Fibroblast of skin of back (primary cell): ENCODE measurements at regions not wholly inside any gene's neighbourhood (a gene's known extent, or its start where the extent isn't known, plus 50 kb on each side); places are given as distances from the start of the nearest gene placed in this dataset.
A peak's percentile ranks its signal among the peaks of the same experiment; 100 is the strongest.
"Not testable (repeated sequence)": the region's sequence is repeated elsewhere in the genome, so short reads cannot be mapped to it uniquely, and the experiment has no call there.

Experiments
- DNase-seq: peaks from one replicate; pipeline ENCODE4 v3.0.0-alpha.2; 2013

DNA sequence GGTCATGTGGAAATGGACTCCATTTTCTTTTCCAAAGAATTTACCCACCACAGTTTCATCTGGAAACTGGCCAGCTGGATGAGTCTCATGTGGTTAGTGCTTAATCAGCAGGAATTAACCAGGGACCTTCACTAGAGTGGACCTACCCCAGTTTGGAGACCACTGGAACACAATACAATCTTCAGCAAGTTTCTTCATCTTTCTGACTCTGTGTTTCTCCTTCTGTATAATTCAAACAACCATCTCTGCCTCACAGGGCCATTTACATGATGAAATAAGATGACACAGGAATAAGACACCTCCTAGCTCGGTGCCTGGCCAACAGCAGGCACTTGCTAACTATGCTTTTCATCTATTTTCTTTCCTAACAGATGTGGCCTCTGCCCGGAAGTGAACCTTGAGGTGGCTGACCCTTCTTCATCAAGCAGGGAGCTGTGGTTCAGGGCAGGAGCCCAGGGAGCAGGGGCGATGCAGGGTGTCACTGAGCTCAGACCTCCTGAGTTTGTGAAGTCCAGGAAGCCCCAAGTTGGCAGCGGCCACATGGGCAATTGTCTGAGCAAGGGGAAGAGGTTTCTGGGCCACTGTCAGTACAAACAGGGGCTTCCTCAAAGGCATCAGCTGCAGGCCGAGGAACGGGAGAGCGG, 98.8 kb downstream of the SOD2 start:
- DNase-seq: peak; percentile 75

DNA sequence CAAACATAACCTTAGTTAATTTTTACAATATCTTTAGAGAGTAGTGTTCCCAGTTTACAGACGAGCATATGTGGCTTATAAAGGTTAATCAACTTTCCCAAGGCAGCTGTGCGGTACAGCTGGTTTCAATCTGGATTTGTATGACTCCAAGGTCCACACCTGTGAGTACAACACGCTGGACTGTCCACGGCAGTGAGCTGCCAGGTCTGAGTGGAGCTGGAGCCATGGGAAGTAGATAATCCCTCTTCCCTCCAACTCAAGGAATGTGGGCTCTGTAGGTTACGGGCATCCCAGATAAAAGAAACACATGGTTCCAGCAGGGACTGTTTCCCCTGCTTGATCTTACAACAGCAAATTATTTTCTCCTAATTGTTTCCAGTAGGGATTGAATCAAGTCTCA, 102.2 kb downstream of the SOD2 start:
- DNase-seq: no peak

DNA sequence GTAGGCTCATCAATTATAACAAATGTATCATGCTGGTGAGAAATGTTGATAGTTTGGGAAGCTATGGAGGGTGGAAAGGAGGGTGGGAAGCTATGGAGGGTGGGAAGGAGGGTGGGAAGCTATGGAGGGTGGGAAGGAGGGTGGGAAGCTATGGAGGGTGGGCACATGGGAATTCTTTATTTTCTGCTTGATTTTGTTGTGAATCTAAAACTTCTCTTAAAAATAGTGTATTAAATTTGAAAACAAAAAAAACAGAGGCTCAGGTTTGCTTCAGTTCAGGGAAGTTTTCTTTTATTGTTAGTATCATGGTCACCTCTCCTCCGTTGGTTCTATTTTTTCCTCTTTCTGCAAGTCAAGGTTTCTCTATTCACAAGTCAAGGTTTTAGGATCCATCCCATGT, 106.4 kb downstream of the SOD2 start:
- DNase-seq: no peak

DNA sequence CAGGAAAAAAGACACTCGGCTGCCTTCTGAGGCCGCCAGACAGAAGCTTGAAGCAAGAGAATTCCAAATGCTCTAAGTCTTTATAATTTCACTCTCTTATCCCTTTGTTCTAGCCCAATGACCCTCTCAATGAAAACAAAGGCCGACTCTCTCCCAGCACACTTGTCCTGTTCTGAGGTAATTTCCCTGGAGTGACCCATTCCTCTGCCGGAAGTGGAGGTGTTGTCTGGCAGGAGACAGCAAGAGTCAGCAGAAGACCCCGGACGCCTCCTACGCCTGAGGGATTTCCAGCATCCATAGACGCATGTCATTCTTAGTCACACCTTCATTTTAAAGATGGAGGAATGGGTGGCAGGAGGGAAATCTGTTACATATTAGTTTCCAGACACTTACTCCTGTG, 110.3 kb downstream of the SOD2 start:
- no peak for DNase-seq

DNA sequence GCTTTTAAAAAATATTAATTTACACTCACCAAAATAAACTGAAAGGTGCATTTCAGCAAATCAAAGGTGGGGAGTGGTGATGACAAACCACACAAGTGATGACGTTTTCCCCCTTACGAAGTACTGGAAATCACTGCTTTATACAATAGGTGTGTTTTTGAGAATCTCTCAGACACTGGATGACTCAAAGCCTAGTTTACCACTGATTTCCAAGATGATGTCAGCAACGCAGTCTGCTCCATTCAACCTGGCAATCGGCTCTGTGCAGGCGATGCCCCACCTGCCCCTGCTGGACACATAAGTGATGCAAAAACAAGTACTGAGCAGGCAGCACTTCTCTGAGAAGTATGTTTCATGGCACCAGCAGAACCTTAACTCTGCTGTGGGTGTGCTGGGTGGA, 114.4 kb downstream of the SOD2 start:
- no peak for DNase-seq

DNA sequence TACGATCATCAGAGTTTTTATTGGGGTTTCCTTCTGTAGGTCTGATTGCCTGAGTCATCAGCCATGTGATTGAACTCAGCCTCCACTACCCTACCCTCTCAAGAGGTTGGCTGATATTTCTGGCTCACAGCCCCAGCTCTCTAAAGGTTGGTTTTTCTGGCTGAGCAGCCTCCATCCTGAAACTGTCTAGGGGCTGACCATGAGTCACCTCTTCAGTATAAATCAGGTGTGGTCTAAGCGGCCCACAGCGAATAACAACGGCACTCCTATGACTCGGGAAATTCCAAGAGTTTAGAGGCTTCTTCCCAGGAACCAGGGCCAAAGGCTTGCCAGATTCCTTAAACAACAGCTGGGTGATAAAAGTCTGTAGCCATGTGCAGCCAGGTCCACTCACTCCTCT, 115.5 kb downstream of the SOD2 start:
- DNase-seq: no peak

DNA sequence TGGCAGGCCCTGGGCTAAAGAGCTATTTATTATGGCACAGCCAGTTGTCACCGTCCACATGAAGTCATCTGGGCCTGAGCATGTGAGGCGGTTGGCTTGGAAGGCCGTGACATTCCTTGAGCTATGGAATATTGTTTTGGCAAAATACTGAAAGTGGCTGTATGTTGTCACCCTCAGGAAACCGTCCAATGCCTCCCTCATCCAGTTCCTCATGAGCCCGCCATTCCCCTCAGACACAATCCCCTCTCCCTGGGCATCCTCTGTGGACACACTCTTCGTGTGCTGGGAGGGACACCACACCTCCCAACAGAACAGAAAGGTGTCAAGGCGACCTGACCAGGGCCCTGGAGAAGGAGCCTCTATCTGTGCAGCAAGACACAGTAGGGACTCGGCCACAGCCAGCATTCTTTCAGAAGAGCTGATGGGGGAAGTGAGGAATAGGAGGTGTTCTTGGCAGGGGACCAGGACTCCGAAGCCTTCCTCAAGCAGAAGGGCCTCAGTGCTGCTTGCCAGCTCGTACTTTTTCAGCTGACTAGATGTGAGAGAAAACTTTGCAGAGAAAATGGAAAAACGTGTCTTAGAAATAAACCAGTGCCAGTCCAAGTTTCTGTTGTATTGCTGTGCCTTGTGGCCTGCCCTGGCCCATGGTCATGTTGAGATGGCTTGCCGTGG, 120.5 kb downstream of the SOD2 start:
- no peak for DNase-seq

DNA sequence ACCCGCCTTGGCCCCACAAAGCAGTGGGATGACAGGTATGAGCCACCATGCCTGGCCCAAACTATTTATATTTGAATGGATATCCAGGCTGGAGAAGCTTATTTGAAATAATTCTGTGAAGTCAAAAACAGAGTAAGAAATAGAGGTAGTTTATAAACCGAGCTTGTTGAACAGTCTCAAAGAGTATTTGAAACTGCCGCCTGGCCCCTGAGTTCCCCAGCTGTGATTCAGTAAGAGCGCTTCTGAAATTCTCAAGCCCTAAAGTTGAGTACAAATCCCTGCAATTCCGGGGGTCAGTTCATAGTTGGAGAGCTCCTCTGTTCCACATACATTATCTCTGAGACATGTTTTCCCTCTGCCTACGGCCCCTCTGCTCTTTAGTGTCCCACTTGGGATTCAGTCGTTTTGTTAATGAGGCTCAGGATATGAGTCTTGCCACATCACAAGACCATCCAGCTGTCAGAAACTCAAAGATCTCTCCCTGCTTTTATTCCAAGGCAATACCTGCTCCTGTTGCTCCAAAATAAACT, 127.8 kb downstream of the SOD2 start:
- no peak for DNase-seq

DNA sequence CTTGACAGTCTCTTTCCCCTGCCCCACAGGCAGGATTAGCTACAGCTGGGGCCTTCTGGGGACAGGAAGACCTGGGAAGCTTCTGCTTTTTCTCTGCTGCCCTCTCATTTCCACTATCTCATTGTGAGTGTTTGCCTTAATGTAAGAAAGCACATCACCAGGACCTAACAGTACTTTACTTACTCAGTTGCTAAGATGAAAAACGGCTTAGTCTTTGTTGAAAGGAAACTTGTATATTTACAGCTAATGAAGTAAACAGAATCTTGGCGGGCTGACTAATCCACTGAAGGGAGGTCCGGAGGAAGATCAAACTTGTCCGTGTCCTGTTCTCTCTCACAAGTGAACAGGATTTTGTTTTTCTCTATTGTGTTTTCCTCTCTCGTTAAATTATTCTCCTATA, 128.6 kb downstream of the SOD2 start:
- no peak for DNase-seq

DNA sequence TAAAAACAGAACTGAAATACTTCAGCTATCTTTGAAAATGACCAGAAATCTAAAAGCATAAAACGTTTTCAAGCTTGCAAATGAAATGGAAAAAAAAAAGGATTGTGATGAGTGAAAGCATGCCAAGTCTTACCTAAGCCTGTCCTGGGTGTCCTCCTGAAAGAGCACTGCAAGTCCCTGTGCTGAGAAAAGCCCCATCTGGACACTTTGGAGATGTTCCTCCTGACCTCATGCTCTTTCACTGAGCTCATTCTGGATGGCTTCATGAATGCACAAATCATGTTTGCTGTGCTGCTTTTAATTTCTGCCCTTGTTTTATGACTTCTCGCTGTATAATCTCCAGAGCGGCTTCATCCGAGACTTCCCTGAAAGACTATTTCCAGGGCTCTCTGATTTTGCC, 136.0 kb downstream of the SOD2 start:
- DNase-seq: no peak

DNA sequence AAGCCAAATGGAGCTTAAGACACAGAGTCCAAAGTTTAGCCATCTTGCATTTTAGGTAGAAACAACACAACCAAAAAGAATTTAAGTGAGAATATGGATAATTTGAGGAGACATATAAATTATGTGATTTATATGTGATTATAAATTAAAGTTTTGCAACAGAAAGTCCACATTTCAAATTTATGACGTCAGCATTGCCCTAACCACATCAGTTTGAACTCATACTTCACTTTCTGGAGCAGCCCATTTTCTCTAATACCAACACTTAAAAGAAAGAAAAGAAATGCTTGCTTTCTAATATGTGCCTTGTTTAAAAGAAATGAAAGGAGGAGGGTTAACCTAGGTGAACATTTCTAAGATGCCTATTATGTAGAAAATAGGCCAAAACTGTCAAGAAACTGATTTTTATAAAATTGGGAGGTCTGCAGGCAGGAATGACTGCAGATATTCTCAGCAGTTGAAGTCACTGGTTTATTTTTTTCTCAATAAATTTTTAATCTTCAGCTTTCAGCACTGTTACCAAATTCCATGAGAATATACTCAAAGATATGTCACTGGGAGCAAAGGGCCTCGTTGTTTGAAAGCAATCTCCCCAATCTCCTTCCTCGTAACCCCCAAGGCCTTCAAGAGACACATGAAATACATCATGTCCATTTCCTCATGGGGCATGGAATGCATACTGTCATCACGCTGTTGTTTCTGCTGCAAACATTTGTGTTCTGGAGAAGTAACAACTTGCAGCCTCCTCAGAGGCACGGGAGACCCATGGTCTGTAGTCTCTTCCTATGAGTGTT, 137.8 kb downstream of the SOD2 start:
- DNase-seq: no peak

DNA sequence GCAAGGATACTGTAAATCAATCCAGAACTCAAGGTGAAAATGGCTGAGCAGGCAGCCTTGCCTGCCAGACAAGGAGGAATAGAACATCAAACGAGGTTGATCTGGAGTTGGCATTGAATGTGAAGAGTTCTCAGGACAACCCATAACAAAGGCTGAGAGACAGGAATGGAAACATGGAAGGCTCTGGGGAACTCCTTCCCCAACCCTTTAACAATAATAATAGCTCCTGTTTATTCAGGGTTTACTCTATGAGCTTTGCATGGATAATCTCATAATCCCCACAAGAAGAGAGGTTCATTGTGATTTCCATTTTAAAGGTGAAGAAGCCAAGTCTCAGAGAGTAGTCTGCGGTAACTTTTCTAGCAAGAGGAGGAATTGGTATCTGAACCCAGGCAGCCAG, 151.7 kb downstream of the SOD2 start:
- DNase-seq: no peak

DNA sequence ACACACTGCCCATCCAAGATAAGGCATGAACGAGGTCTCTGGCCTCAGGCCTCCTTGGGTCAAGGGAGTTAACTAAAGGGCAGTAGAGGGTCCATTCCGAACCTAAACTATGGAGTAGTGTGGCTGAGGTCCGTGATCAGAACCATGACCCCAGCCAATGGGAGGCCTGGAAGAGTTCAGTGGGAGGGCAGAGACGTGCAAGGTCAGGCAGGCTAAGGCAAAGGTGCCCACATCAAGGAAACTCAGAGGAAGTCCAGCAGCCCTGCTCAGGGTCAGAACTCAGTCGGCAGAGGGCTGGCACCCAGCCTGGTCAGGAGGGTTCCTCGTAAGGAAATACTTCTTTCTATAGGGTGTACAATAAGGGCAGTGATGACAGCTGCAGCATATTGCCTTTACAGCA, 152.2 kb downstream of the SOD2 start:
- DNase-seq: no peak

DNA sequence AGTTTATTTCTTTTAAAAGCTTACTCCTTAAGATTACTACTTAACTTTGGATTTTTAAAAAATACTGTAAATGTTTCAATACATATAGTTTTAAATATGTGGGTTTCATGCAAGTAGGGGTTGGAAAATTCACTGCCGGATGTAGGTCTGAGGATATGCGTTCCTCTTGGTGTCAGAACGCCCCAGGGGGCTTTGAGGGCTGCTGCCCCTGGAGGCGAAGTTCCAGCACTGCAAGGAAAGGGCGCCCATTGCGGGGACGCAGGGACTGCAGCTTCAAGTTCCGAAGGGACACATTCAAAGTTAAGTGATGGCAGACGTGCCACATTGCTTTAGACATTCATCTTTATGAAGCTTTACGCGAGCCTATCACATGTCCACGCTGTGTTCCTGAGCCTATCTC, 152.9 kb downstream of the SOD2 start:
- DNase-seq: no peak

DNA sequence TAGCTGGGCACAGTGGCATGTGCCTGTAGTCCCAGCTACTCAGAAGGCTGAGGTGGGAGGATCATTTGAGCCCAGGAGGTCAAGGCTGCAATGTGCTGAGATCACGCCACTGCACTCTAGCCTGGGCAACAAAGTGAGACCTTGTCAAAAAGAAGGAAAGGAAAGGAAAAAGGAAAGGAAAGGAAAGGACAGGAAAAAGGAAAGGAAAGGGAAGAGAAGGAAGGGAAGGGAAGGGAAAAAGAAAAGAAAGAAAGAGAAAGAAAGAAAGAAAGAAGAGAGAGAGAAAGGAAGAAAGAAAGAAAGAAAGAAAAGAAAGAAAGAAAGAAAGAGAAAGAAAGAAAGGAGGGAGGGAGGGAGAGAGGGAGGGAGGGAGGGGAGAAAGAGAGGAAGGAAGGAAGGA, 155.0 kb downstream of the SOD2 start:
- DNase-seq: not testable (repeated sequence)

DNA sequence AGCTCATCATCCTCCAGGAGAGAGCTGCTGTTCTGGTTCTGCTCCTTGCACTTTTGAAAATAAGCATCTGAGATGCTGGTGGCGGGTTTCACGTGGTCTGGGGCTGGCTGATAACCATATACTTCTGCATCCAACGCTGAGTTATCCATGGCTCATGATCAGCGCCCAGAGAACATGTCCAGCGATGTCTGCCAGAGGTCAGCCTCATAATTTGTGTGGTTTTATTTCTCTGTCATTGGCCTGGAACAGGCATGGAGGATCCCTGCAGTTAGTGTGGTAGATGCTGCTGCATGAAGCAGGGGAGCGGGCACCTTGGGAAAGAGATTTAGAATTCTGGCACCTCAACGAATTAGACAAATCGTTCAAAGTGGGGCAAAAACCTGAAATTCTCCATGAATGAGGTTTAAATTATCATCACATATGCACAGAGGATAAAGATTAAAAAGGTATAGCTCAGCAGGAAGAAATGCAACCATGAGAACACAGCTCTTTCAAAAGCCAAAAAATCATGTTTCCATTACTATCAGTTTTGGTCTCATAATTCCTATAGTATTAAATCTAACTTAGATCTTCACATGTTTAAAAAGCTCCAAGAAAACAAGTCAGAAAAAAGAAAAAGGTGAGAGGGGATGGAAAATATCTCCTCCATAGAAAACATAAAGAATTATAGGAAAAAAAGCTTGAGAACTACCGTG, 157.2 kb downstream of the SOD2 start:
- DNase-seq: no peak

DNA sequence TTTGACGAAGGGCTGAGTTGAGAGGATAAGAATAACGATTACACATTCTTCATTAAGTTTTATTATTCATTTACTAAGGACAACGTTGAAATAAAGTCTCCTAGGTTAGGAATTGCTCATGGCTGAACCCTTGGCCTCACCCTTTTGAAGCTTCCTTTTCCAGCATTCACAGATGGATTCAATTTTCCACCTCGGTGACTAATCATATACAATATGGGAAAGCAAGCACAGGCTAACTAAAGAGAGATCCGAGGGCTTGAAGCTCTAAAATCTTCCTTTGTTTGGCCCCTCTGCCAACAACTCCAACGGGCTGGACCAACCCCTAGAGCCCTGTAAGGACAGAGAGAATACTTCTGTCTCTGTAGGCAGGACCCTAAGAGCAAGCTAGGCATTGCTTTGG, 159.5 kb downstream of the SOD2 start:
- DNase-seq: peak; percentile 74

DNA sequence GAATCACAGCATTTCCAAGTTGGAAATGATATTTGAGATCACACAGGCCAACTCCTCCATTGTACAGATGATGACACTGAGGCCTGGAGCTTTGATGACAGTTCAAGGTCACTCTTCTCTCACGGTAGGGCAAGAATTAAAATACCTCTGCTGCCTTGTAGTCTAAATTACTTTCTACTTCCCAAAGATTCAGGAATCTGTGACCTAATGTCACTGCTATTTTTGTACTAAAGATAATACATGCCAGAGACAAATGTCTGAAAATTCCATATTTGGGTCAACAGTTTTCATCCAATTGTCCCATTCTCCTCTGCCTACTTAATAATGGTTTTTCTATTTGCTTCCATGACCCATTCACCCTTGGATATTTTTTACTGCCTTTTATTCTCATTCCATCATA, 160.0 kb downstream of the SOD2 start:
- peak; percentile 75 for DNase-seq

DNA sequence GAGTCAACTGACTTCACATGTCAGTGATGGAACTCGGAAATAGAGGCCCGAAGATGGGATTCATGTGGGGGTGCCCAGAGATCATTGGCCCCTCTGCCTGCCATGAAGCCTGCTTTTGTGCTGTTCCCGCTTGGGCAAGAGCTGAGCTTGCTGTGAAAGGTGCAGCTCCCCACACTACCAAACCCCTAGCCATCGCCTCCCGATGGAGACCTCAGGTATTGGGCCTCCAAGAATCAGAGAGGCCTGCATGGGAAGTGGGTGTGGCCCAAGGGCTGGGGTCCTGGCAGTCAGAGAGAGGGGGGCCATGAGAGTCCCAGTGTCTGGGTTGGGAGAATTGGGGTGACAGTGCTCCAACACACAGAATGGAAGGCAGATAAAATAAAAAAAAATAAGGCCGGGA, 160.9 kb downstream of the SOD2 start:
- DNase-seq: no peak

DNA sequence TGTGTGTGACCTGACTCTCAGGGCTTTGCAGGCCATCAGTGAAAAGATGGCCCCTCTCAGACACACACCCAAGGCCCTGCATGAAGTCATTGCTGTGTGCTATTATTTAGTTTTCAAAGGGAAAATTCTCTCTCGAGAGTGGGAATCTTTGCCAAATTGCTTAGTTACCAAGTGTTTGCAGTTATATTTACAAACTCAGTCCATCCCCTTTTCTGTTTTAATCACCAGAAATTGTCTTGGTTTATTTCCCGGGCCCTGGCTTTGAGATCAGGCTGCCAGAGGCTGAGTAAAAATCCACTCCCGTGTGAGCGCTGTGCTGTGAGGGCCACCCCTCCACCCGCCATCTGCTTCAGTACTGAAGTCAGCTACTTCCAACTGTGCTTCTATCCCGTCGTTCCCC, 163.1 kb downstream of the SOD2 start:
- no peak for DNase-seq

DNA sequence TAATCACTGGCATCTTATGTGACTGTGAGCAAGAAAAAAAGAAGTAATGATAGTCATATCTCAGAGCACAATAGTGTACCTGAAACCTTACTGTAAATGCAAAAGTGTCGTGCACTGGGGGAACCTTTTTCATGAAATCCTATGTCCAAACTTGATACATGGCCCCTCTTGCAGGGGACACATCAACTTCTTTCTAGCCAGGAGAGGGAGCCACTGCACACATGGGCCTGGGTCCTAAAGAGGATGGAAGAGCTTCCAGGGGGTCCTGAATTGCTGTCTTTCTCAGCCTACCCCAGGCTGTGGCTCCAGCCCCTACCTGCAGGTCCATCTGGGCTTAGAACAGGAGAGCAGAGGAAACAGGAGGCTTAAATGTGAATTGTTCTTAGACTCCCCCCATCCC, 165.7 kb downstream of the SOD2 start:
- no peak for DNase-seq

DNA sequence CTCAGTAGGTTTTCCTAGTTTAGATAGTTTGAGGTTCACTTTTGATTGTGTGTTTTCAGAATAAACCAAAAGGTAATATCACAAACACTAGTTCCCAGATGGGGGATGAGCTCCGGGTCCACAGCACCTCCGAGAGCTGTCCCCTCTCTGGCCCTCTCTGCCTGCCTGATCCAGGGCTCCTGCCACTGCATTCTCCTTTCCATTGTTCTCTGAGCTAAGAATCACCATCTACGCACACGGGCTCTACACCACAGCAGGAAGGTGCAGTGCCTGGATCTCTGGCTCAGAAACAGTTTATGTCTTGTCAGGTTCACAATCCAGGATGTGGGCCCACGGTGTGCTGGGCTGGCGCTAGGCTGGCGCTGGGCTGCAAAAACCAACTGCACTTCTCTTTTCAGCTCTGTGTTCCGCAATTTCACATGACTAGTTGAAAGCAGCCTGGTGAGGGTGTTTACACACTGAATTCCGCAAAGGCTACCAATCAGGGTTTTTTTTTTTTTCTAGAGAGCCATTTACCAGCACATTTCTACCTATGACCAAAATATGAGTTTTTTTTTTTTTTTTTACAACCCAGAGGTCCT, 167.5 kb downstream of the SOD2 start:
- DNase-seq: no peak
